NCI-H2107 treated with DMSO at 0.1 percent for 48 hours (cell line): ENCODE measurements at regions not wholly inside any gene's neighbourhood (a gene's known extent, or its start where the extent isn't known, plus 50 kb on each side); places are given as distances from the start of the nearest gene placed in this dataset.

Experiments
- DNase-seq: peaks from one replicate; lab custom pipeline; 2025; ENCODE audit not compliant: unreplicated experiment; lab: John Stamatoyannopoulos, UW

GRCh38 chr4:106454021-106454420 lies 85.4 kb upstream of the GIMD1 start:
- DNase-seq: no peak

- DNase-seq: no peak
Measured at GRCh38 chr4:106451091-106451490, 82.5 kb upstream of the GIMD1 start.

GRCh38 chr4:106450249-106450648 lies 81.7 kb upstream of the GIMD1 start:
- DNase-seq: no peak

- no peak for DNase-seq
Measured at GRCh38 chr4:106444557-106444956, 76.0 kb upstream of the GIMD1 start.

GRCh38 chr4:106430797-106431196 lies 62.2 kb upstream of the GIMD1 start:
- DNase-seq: no peak

- DNase-seq: no peak
Measured at GRCh38 chr4:106429885-106430284, 61.3 kb upstream of the GIMD1 start.

- DNase-seq: no peak
Measured at GRCh38 chr4:106426069-106426468, 57.5 kb upstream of the GIMD1 start.

GRCh38 chr4:106425576-106425975 lies 57.0 kb upstream of the GIMD1 start:
- DNase-seq: no peak

GRCh38 chr4:106424426-106424825 lies 55.8 kb upstream of the GIMD1 start:
- no peak for DNase-seq

GRCh38 chr4:106423791-106424190 lies 55.2 kb upstream of the GIMD1 start:
- DNase-seq: no peak

GRCh38 chr4:106422766-106423165 lies 54.2 kb upstream of the GIMD1 start:
- DNase-seq: no peak

GRCh38 chr4:106421441-106422296 lies 53.1 kb upstream of the GIMD1 start:
- DNase-seq: no peak

GRCh38 chr4:106418444-106418843 lies 49.9 kb upstream of the GIMD1 start:
- no peak for DNase-seq
